AG04450 (cell line): ENCODE measurements at regions not wholly inside any gene's neighbourhood (a gene's known extent, or its start where the extent isn't known, plus 50 kb on each side); places are given as distances from the start of the nearest gene placed in this dataset.

ENCODE experiments used
- CTCF ChIA-PET: fragments of 300-600, 350-600 bp; formaldehyde crosslinking; extraction: SDS; loops from one replicate; lab custom pipeline; 2022; ENCODE audit warnings: antibody characterized with exemption, inconsistent platforms; lab: Charles Lee
- POLR2A ChIA-PET: fragments of 350-600 bp; formaldehyde crosslinking; extraction: SDS; loops from one replicate; lab custom pipeline; 2021; ENCODE audit warnings: antibody characterized with exemption, inconsistent platforms; lab: Yijun Ruan, JAX
- DNase-seq: peaks from one replicate; pipeline ENCODE4 v3.0.0-alpha.2; 2011; ENCODE audit warnings: low read depth, low spot score
- H3K27ac ChIP-seq: one replicate; pipeline ENCODE4 v1.5.1; 2012; ENCODE audit warnings: low read depth, low read length, control low read depth
- H3K27me3 ChIP-seq: one replicate; pipeline ENCODE4 v1.6.0; 2012; ENCODE audit warnings: low read length; ENCODE audit not compliant: control insufficient read depth, insufficient read depth
- H3K4me3 ChIP-seq: 2 replicates; pipeline ENCODE4 v1.5.1; 2011; ENCODE audit warnings: mild to moderate bottlenecking, low read depth, low read length, control low read depth
- H3K9me3 ChIP-seq: 2 replicates; pipeline ENCODE4 v1.5.1; 2012; ENCODE audit warnings: low read length; ENCODE audit not compliant: control insufficient read depth, insufficient read depth
- TF ChIP-seq, protein P1 (sequence below): IDR thresholded peaks from 2 replicates; pipeline ENCODE4 v1.5.1; 2011; ENCODE audit warnings: low read depth, low read length, control low read depth, inconsistent platforms

- ChIA-PET POLR2A (no interaction called here), CTCF (no interaction called here)
- no peak for DNase-seq
- H3K9me3 ChIP-seq = no peaks in the 10 kb centered on the region
- H3K27me3 ChIP-seq = no peaks in the 10 kb centered on the region
- TF ChIP-seq, protein P1, sequence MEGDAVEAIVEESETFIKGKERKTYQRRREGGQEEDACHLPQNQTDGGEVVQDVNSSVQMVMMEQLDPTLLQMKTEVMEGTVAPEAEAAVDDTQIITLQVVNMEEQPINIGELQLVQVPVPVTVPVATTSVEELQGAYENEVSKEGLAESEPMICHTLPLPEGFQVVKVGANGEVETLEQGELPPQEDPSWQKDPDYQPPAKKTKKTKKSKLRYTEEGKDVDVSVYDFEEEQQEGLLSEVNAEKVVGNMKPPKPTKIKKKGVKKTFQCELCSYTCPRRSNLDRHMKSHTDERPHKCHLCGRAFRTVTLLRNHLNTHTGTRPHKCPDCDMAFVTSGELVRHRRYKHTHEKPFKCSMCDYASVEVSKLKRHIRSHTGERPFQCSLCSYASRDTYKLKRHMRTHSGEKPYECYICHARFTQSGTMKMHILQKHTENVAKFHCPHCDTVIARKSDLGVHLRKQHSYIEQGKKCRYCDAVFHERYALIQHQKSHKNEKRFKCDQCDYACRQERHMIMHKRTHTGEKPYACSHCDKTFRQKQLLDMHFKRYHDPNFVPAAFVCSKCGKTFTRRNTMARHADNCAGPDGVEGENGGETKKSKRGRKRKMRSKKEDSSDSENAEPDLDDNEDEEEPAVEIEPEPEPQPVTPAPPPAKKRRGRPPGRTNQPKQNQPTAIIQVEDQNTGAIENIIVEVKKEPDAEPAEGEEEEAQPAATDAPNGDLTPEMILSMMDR = no peak
- H3K4me3 ChIP-seq = no peak overlapping the region
- H3K27ac ChIP-seq = no peak overlapping the region
Measured at GRCh38 chr6:19028201-19028600, 641.1 kb downstream of the RNF144B start.

DNA sequence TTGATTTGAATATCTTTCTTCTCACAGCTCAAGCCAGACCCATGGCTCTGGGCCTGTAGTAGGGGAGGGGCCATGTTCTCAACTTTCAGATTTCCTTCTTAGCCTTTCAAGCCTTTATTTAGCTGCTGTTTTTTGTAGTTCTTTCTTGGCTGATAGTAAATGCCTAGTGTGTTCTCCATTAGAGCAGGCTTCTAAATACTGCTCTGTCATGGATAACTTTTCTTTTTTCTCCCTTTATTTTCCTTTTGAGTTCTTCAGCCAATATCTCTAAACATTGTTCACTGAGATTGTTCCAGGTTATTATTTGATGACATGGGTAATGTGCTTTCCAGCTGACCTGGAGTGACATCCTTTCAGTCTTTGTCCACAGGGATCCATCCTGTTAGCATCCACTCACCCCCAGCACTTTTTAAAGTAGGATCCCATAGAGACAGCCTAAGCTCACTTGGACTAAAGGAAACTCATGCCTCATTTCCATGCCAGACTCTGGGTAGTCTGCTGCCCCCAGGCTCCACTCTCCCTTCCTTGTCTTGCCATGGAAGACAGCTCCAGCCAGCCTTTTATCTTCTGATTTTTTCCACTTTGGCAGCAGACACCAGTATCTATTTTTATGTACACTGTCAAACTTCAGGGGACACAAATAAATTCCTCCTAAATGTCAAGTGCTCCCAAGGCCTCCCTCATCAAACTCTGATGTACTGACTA is 645.6 kb downstream of the RNF144B start:
- Histone ChIP-seq H3K27ac (no peak overlapping the region), H3K9me3 (no peaks in the 10 kb centered on the region), H3K4me3 (no peak overlapping the region), H3K27me3 (no peaks in the 10 kb centered on the region)
- TF ChIP-seq, protein P1 = no peak
- DNase-seq = no peak
- ChIA-PET CTCF (no interaction called here), POLR2A (no interaction called here)

DNA sequence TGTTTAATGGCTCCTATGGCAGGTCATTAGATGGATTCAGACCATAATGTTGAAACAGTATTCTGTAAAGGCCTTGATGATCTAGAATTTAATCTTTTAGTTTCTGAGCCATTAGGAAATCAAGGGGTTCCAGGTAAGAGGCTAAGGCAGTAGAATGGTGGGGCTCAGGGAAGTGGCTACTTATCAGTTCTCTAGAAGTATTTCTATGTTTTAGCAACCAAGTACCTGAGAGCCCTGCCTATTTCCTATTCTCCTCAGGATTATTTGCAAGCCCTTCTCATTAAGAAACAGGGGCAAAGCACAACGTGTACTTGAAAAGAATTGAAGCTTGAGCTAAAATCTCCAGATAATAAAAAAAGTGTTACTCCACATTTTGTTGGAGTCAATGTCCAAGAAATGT is 646.5 kb downstream of the RNF144B start:
- no peak overlapping the region for H3K27ac ChIP-seq
- no peak overlapping the region for H3K4me3 ChIP-seq
- CTCF ChIA-PET = interaction anchor here (2.0 kb wide), 1 partner anchor 9 kb away, joined by 8 read pairs; no protein-coding TSS in a partner anchor
- TF ChIP-seq, protein P1 = no peak
- POLR2A ChIA-PET = no interaction called here
- no peaks in the 10 kb centered on the region for H3K9me3 ChIP-seq
- DNase-seq = no peak
- no peaks in the 10 kb centered on the region for H3K27me3 ChIP-seq

GRCh38 chr6:19034986-19035385 is 647.8 kb downstream of the RNF144B start:
- no peak overlapping the region for H3K4me3 ChIP-seq
- TF ChIP-seq, protein P1 = no peak
- CTCF ChIA-PET = interaction anchor here (2.0 kb wide), 1 partner anchor 10 kb away, joined by 8 read pairs; no protein-coding TSS in a partner anchor
- H3K27ac ChIP-seq = no peak overlapping the region
- no peaks in the 10 kb centered on the region for H3K9me3 ChIP-seq
- DNase-seq = no peak
- H3K27me3 ChIP-seq = no peaks in the 10 kb centered on the region
- POLR2A ChIA-PET = no interaction called here

- H3K27me3 ChIP-seq = no peaks in the 10 kb centered on the region
- H3K27ac ChIP-seq = no peak overlapping the region
- TF ChIP-seq, protein P1 = no peak
- no peaks in the 10 kb centered on the region for H3K9me3 ChIP-seq
- H3K4me3 ChIP-seq = no peak overlapping the region
- DNase-seq = no peak
- POLR2A ChIA-PET = no interaction called here
- CTCF ChIA-PET = interaction anchor here (1.3 to 2.0 kb wide), 2 partner anchors 11 to 816 kb away, joined by 4 to 8 read pairs; no protein-coding TSS in a partner anchor
Measured at GRCh38 chr6:19035461-19036195, 648.5 kb downstream of the RNF144B start.
